ENCODE measurements at regions not wholly inside any gene's neighbourhood (a gene's known extent, or its start where the extent isn't known, plus 50 kb on each side); places are given as distances from the start of the nearest gene placed in this dataset.
A peak's percentile ranks its signal among the peaks of the same experiment; 100 is the strongest.

- DNase-seq, result no peak
- H3K27ac ChIP-seq, result no peak overlapping the region
- H3K36me3 ChIP-seq, result no peaks in the 10 kb centered on the region
- no peak for TF ChIP-seq CTCF (IDR thresholded peaks at IDR 0.05; ENCODE audit: low read depth, low read length)
- no peaks in the 10 kb centered on the region for H3K9me3 ChIP-seq (ENCODE audit: severe bottlenecking)
- H3K27me3 ChIP-seq (ENCODE audit: insufficient read depth, low read depth, severe bottlenecking), result no peaks in the 10 kb centered on the region
- H3K4me3 ChIP-seq (ENCODE audit: low read depth, low read length), result no peak overlapping the region
Measured at GRCh38 chr15:62569460-62570404, 404.6 kb upstream of the C2CD4B start.

- Histone ChIP-seq H3K9me3 (ENCODE audit: severe bottlenecking) (no peaks in the 10 kb centered on the region), H3K36me3 (no peaks in the 10 kb centered on the region), H3K4me3 (ENCODE audit: low read depth, low read length) (no peak overlapping the region), H3K27ac (no peak overlapping the region), H3K27me3 (ENCODE audit: insufficient read depth, low read depth, severe bottlenecking) (no peaks in the 10 kb centered on the region)
- no peak for TF ChIP-seq CTCF (IDR thresholded peaks at IDR 0.05; ENCODE audit: low read depth, low read length)
- DNase-seq, result no peak
Measured at GRCh38 chr15:62570405-62570783, 405.3 kb upstream of the C2CD4B start.

- H3K27ac ChIP-seq, result no peak overlapping the region
- DNase-seq, result no peak
- no peaks in the 10 kb centered on the region for H3K9me3 ChIP-seq (ENCODE audit: severe bottlenecking)
- no peaks in the 10 kb centered on the region for H3K36me3 ChIP-seq
- TF ChIP-seq CTCF (IDR thresholded peaks at IDR 0.05; ENCODE audit: low read depth, low read length), result no peak
- no peak overlapping the region for H3K4me3 ChIP-seq (ENCODE audit: low read depth, low read length)
- no peaks in the 10 kb centered on the region for H3K27me3 ChIP-seq (ENCODE audit: insufficient read depth, low read depth, severe bottlenecking)
Measured at GRCh38 chr15:62571072-62571471, 406.0 kb upstream of the C2CD4B start.

GRCh38 chr15:62572797-62573196, 407.7 kb upstream of the C2CD4B start:
- Histone ChIP-seq H3K27me3 (ENCODE audit: insufficient read depth, low read depth, severe bottlenecking) (no peaks in the 10 kb centered on the region), H3K36me3 (no peaks in the 10 kb centered on the region), H3K4me3 (ENCODE audit: low read depth, low read length) (no peak overlapping the region), H3K27ac (no peak overlapping the region), H3K9me3 (ENCODE audit: severe bottlenecking) (peaks cover 2% of the 10 kb centered on the region)
- no peak for DNase-seq
- 0 out of 2 replicates have a peak, but pooled peaks have one; percentile 12 for TF ChIP-seq CTCF (IDR thresholded peaks at IDR 0.05; ENCODE audit: low read depth, low read length)

- no peaks in the 10 kb centered on the region for H3K27me3 ChIP-seq (ENCODE audit: insufficient read depth, low read depth, severe bottlenecking)
- no peak overlapping the region for H3K4me3 ChIP-seq (ENCODE audit: low read depth, low read length)
- no peak for TF ChIP-seq CTCF (IDR thresholded peaks at IDR 0.05; ENCODE audit: low read depth, low read length)
- H3K27ac ChIP-seq, result 0 out of 2 replicates have a peak overlapping the region, but pooled peaks have one; percentile 34
- H3K9me3 ChIP-seq (ENCODE audit: severe bottlenecking), result peaks cover 4% of the 10 kb centered on the region
- no peaks in the 10 kb centered on the region for H3K36me3 ChIP-seq
- peak; percentile 50 for DNase-seq
Measured at GRCh38 chr15:62573876-62574275, 408.8 kb upstream of the C2CD4B start.

All from WERI-Rb-1 (cell line).